HG02885 (cell line): ENCODE measurements at regions not wholly inside any gene's neighbourhood (a gene's known extent, or its start where the extent isn't known, plus 50 kb on each side); places are given as distances from the start of the nearest gene placed in this dataset.
A peak's percentile ranks its signal among the peaks of the same experiment; 100 is the strongest.
"Not testable (repeated sequence)": the region's sequence is repeated elsewhere in the genome, so short reads cannot be mapped to it uniquely, and the experiment has no call there.

Source experiments
- ATAC-seq: cut with Tn5 transposase; IDR thresholded peaks from one replicate; pipeline ENCODE4 v1.9.1; 2021; ENCODE audit warnings: mild to moderate bottlenecking; ENCODE audit not compliant: unreplicated experiment, poor library complexity

DNA sequence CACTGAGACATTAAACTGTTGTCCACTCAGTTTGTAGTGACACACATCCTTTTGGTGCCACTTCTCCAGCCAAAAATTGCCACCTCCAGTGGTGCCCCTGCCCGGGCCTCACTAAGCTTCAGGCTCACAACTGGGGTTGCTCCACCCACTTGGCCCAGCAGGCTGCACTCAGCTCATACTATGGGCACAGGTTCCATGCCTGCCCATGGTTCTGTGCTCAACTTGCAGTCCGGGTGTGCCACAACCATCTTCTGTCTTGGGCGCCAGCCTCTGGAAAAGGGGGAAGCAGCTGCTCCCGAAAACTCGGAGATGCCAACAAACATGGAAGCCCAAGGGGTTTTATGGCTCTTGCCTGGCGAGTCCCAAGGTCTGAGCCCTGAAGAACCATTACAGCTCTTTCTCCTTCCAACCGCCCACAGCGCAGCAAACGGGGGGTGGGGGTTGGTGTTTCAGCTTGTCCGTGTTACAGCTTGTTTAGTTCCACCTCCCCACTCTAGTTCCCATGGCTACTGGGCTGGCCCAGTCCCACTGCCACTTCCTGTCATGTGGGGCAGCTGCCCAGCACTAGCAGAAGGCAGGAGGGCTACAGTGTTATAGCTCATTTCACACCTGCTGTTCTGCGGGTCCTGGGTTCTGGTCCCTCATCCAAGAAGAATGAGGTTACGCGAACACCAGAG, 998.3 kb downstream of the SLC16A7 start:
- ATAC-seq: no peak

- ATAC-seq: no peak
Measured at GRCh38 chr12:60602601-60603000, 1006.8 kb downstream of the SLC16A7 start.

DNA sequence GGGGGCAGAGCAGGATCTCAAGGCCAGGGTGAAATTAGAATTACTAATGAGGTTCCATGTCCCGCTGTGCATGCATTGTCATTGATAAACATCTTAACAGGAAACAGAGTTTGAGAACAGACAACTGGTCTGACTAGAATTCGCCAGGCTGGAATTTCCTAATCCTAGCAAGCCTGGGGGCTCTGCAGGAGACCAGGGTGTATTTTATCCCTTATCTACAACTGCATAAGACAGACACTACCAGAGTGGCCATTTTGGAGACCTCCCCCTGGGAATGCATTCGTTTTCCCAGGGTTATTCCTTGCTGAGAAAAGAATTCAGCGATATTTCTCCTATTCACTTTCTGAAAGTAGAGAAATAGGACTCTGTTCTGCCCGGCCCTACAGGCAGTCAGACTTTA, 1007.6 kb downstream of the SLC16A7 start:
- not testable (repeated sequence) for ATAC-seq

GRCh38 chr12:60616400-60616799, 1020.6 kb downstream of the SLC16A7 start:
- ATAC-seq: no peak

GRCh38 chr12:60630796-60631195, 1035.0 kb downstream of the SLC16A7 start:
- ATAC-seq: no peak

DNA sequence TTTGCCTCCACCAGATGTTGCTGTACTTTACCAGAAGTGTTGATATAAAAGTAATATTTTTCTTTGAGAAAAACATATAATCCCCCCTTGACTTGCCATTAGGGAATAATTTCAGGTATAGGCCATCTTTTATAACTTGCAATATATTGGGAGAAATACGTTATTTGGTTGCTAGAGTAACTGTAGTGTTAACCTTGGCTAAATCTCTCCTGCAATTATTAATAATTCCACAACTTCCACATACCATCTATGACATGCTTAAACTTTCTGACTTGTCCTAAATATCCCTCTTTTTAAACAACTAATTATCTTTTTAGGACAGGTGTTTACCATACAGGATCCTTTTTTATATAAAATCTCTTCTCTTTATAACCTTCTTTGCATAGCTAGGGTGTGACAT, 1048.2 kb downstream of the SLC16A7 start:
- no peak for ATAC-seq

- ATAC-seq: no peak
Measured at GRCh38 chr12:60666895-60667294, 1071.1 kb downstream of the SLC16A7 start.

GRCh38 chr12:60672949-60673348, 1077.1 kb downstream of the SLC16A7 start:
- no peak for ATAC-seq

DNA sequence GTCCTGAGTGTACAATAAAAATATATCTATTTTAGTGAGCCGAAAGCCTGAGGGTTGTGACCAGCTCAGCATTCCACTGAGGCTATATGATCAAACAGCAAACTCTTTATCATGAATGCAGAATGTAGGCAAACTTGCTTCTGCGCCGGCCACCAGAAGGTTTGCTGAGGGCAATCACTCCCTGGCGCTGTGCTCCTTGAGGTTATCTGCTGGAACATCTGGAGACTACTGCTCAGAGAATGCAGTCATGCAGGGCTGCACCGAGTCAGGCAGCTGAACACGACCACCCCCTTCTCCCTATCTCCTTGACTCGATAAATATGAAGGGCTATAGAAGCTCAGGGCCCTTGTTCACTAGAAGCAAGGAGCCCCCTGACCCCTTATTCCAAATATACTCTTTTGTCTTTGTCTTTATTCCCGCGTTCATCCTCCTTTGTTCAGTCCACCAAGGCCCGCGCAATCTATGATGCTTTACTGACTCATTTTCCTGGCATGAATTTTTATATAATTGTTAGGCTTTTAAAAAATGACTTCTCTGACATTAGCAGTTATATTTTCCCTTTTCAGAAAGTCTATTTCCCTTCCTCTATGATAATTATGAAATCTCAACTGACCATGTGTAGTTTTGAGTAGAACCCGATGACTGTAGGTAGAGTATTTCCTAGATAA, 1089.3 kb downstream of the SLC16A7 start:
- ATAC-seq: no peak

- ATAC-seq: no peak
Measured at GRCh38 chr12:60689137-60689536, 1093.3 kb downstream of the SLC16A7 start.

- no peak for ATAC-seq
Measured at GRCh38 chr12:60693019-60693626, 1097.3 kb downstream of the SLC16A7 start.

DNA sequence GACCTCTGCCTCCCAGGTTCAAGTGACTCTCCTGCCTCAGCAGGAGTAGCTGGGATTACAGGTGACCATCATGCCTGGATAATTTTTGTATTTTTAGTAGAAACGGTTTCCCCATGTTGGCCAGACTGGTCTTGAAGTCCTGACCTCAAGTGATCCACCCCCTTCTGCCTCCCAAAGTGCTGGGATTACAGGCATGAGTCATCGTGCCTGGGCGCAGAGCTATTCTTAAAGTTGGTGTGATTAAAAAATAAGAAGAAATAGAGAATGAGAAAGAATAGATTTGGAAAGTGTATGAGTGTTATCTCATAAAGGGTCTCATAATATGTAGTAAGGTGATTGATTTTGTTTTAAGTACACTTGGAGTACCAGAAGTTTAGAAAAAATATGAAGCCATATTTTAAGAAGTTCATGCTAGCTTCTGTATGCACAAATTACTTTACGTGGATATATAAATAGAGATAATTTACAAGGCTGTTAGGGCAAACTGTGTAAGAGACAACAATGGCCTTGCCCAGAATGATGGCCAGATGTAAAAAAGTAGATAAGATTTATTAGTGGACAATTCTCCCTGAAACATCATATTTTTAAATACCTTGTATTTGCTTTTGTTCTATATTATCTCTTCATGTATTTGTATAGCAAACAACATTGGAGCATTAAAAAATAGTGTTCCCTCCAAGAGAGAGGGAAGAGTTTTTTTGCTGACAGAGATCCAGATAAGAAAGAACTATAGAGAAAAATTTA, 1108.5 kb downstream of the SLC16A7 start:
- no peak for ATAC-seq

DNA sequence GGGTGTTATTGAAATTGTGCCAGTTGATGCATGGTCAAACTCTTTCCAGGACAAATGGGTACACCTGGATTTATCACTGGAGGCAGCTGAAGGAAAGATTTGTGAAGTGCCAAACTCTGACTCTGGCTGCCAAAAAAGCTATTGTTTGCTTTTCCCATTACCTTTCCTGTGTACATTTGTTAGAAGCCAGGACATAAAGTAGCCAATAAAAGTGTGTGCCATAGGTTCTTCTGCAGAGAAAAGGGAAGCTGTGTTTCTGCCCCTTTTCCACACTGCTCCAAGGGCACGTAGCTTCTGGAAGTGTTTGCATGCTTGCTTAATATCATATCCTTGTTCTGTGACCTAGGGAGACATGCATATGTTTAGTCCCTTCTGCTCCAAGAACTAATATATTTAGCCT, 1114.4 kb downstream of the SLC16A7 start:
- no peak for ATAC-seq

GRCh38 chr12:60714141-60714900, 1118.5 kb downstream of the SLC16A7 start:
- no peak for ATAC-seq

- ATAC-seq: no peak
Measured at GRCh38 chr12:60724475-60724874, 1128.6 kb downstream of the SLC16A7 start.

DNA sequence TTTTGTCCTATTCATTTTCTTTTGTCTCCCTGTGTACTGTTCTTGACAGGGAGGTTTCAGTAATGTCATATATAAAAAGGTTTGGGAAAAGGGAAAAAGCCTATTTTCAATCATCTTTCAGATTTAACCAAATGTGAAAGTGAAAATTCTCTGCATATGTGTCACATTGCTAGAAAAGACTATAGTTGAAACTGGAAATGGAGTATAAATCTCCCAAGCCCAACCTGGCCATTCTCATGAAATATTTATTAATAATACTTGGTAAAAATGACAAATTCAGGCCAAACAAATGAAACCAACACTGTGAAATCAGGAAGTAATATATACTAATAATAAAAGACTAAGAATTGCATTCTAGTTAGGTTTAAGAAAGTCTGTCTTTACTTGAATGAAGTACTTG, 1129.2 kb downstream of the SLC16A7 start:
- no peak for ATAC-seq

DNA sequence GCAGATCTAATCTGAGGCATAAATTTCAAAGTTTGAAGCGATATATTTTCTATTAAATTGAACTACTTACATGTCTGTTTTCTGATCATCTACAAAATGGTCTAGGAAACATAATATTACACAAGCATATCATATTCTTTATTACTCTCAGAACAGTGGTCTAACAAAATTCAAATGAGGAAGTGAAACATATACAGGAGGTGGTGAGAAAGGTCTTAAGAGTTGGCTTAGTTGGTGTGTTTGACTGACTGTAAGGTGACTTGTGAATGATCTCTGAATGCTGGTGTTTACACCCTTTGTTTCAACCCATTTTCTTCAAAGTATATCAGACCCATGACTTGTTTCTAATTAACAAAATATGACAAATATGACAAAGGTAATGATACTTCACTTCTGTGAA, 1156.8 kb downstream of the SLC16A7 start:
- peak; percentile 75 for ATAC-seq

GRCh38 chr12:60758224-60758623, 1162.4 kb downstream of the SLC16A7 start:
- no peak for ATAC-seq

DNA sequence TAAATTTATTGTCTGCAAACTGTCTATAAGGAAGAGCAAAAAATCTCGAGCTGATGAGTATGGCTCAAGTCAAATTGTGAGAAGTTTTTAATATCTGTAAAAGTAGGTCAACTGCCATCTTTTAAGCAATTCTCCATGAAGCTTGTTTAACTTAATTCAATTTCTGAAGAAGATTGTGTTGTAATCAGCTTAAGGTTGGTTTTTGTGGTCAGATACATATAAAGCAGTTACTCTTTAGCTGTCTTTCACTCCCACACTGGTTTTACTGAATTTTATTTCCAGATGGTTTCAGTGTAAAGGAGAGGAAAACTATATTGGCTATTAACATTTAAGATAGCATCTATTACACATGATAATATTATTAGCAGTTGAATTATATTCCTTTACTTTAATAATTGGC, 1165.1 kb downstream of the SLC16A7 start:
- ATAC-seq: no peak

GRCh38 chr12:60801166-60801565, 1205.3 kb downstream of the SLC16A7 start:
- ATAC-seq: not testable (repeated sequence)
